GM19372 (cell line): ENCODE measurements at regions not wholly inside any gene's neighbourhood (a gene's known extent, or its start where the extent isn't known, plus 50 kb on each side); places are given as distances from the start of the nearest gene placed in this dataset.
"Not testable (repeated sequence)": the region's sequence is repeated elsewhere in the genome, so short reads cannot be mapped to it uniquely, and the experiment has no call there.

Experiments
- ATAC-seq: cut with Tn5 transposase; IDR thresholded peaks from one replicate; pipeline ENCODE4 v1.9.1; 2021; ENCODE audit warnings: mild to moderate bottlenecking, low read depth, moderate library complexity; ENCODE audit not compliant: unreplicated experiment

DNA sequence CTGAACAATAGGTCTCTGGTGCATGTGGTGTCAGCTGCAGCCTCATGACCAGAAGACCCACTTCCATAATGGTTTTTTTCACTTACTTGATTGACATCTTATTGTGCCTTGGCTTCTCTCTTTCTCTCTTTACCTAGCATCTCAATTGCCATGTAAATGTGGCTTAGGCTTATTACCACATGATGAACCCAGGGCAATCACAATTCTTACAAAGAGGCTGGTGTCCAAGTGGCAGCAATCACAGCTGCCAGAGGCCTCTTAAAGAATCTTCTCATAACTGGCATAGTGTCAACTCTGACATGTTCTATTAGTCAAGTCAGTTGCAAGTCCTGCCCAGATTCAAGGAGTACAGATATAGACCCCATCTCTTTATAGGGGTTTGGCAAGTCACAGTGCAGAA lies 1224.8 kb downstream of the SUCLG1 start:
- ATAC-seq: no peak

DNA sequence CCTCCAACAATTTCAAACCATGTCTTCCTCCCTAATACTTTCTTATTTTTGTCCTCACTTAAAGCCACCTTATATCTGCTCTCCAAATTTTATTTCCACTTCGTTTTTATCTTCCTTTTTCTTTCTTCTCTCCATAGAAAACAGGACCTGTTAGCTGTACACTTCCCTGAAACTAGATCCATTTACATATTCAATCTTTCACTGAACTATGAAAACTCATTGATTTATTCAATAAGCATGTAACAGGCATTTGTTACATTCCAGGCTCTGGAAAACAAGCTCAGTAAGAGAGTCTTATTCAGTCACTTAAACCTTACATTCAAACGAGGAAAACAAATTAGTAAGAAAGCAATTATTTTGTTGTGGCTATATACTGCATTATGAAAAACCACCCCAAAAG lies 1225.3 kb downstream of the SUCLG1 start:
- no peak for ATAC-seq

DNA sequence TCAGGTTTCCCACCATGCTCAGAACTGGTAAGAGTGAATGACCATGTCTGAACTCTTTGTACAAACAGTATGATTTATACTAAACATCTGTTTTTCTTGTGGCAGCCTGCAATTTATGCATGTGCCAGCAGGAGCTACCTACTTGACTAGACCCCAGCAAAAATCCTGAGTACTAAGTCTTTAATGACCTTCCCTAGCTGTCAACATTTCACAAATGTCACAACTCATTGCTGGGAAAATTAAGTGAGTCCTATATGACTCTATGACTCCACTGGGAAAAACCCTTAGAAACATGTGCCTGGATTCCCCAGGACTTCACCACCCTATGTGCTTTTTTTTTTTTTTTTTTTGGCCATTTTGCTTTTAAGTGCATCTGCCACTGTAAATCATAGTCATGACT lies 1225.8 kb downstream of the SUCLG1 start:
- no peak for ATAC-seq

DNA sequence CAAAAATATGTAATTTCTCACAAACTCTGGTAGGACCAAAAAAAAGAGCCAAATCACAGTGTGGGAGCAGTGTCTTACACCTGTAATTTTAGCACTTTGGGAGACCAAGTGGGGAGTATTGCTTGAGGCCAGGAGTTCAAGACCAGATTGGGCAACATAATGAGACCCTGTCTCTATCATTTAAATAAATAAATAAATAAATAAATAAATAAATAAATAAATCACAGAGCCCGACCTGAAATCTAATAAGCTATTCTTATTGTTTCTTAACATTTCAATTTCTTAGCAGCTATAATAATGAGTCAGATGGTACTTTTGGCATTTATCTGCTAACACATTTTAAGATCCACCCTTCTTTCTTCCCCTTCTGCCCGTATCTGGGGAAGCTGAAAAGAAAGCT lies 1229.6 kb downstream of the SUCLG1 start:
- ATAC-seq: no peak

DNA sequence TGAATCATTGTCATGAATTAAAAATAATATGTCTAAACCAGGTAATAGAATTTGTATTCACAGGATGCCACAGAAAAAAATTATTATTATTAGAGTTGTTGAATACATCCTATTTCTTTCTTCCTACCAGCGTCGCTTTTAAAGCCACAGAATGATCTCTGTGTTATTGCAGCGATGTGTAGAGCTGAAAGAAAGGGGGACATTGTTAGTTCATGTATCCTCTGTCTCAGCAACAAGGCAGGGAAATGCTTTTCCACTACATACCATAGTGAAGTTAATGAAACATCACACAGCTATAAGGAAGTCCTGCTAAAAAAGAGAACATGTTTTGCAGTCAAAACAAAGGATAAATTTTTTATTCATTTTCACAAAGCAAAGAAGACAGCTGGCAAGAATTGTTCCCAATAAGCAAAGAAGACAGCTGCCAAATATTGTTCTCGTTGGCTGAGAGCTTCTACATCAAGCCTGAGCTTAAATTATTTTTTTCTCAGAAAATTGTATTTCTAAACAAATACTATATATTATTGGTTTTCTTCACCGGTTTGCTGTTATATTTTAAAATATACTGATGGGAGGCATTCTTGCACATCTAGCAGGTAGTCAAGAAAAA lies 1234.4 kb downstream of the SUCLG1 start:
- no peak for ATAC-seq

DNA sequence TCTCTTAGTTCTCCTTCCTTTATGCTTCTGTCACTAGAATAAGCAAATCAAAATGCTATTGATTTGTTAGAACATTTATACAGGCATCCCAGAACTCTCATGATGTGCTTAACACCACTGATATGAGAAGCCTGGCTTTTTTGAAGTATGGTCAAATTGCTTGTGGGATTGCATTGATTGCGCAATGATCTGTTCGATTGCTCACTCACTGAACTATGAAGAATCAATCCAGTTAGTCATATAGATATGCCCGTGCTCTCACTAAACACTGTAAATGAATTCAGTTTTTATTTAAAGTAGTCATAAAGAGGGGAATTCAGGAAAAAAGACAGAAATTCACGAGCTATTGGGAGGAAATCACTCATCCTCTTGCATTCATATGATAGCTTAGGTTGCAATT lies 1237.8 kb downstream of the SUCLG1 start:
- ATAC-seq: no peak

DNA sequence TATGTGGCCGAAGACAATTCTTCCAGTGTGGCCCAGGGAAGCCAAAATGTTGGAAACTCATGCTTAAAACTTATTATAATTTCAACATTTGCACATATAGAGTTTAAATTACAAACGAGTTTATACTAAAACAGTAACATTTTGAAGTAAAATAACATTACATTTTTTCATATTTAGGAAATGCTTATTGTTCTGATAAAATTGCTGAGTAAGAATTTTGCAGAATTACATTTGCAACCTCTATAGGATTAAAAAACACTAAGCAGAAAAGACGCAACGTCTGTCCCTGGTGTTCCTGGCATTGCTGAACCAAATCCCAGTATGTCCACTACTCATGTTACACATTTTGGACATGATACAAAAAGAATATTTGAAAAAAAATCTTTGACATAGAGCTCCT lies 1241.2 kb downstream of the SUCLG1 start:
- no peak for ATAC-seq

DNA sequence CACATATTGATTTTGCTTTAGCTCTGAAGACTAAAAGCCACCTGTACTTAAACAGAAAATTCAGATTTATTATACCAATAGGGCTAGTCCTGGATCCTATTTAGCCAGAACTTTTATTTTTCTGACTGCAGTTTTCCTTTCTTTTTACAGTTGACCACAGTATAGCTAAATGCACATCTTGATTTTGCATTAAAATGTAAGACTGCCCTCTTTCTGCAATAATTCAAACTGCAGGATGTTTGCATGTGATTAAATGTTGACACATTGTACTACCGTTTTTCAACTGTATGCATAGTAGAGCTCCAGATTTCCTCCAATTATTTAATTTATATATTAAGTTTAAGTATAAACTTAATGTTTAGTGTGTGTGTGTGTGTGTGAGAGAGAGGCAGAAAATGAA lies 1262.9 kb downstream of the SUCLG1 start:
- no peak for ATAC-seq

DNA sequence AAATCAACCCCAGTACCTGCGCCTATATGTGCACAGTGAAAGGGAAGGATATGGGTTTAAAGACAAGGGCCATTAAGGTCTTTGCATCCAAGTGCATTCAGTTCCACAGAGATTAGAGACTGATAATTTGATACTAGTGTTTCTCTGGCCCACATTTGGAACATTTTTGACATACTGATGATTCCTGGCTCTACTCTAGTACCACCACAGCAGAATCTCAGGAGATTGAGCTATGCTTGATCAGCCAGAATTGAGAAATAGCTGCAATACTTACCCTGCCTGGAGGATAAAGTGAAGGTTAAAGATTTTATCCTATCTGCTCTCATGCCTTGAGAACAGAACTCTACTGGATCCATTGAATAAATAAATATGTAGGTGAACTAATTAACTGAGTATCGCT lies 1267.8 kb downstream of the SUCLG1 start:
- ATAC-seq: no peak

DNA sequence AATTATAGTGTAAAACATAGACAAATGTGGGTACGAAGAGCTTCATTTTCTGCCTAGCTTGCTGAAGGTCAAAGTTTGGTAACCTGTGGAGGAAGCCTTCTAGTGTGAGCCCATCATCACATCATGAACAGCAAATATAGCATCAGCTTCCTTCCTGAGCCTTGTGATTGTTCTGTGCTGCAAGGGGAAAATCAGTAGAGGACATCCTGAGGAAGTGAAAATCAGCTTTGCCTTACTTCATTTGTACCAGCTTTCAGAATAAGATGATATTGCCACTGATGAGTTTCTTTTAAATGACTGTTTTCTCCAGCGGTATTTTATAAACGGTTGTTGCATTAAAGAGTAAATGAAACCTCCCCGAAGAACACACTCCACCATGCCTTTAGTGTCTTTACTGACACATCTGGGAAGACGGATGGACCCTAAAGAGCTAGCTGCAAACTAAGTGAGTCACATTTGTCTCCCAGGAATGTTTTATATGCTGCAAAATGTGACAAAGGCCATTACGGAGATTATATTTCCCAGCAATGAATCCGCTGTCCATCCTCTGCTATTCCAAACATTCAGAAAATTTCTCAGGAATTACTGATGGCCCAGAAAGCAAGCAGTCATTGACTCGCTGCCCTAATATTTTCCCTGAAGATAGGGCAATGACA lies 1272.8 kb downstream of the SUCLG1 start:
- ATAC-seq: no peak

DNA sequence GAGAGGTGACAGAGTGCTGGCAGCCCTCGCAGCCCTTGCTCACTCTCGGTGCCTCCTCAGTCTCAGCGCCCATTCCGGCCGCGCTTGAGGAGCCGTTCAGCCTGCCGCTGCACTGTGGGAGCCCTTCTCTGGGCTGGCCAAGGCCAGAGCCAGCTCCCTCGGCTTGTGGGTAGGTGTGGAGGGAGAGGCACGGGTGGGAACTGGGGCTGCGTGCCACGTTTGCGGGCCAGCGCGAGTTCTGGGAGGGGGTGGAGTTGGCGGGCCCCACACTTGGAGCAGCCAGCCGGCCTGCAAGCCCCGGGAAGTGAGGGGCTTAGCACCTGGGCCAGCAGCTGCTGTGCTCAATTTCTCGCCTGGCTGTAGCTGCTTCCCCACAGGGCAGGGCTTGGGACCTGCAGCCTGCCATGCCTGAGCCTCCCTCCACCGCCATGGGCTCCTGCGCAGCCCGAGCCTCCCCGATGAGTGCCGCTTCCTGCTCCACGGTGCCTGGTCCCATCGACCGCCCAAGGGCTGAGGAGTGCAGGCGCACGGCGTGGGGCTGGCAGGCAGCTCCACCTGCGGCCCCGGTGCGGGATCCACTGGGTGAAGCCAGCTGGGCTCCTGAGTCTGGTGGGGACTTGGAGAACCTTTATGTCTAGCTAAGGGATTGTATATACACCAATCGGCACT lies 1278.1 kb downstream of the SUCLG1 start:
- not testable (repeated sequence) for ATAC-seq

DNA sequence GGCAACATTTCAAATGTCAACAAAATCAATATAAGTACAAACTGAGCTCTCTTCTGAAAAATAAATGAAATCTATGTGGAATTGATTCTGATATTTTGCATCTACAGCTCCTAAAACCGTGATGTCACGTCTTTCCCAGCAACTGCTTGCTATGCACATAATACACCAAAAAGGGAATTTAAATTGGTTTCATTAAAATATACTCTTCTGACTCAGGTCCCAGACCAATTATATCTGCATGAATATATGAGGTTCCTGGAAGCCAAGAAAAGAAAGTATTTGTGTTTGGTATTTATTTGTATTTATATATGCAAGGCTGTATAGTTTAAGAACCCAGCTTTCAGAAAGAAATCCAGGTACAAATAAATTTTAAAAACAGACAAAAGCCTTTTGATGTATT lies 1282.5 kb downstream of the SUCLG1 start:
- ATAC-seq: no peak

DNA sequence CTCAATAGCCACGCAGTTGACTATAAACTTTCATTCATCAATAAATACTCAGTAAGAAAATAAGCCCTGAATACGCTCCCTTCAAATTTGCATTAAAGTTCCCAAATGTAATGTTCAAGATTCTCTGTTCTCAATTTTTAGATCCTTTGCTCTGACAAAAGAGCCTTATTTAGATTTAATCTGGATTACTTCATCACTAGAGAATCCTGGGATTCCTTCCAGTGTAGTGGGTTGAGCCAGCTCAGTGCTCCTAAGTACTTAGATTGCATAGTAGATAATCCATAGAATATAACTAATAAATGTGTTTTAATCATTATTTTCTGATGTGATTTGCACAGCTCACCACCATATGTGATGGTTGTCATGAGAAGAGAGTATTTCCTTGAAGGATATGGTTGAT lies 1286.2 kb downstream of the SUCLG1 start:
- no peak for ATAC-seq

DNA sequence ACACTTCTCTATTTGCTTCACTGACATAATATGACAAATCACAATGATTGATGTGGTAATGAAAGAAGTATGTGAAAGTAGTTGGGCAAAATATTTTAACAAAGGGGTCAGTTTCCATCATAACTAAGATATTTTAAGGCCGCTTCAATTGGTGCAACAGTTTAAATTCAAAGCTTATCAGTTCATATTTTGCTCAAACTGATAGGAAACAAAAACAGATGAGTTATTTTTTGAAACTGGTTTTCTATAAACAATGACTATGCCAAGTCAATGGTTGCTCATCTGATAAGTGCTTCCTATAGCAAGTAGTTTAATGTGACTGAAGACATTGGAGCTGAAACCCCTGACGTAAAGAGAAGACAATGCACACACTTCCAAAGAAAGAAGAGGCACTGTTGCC lies 1290.7 kb downstream of the SUCLG1 start:
- no peak for ATAC-seq

DNA sequence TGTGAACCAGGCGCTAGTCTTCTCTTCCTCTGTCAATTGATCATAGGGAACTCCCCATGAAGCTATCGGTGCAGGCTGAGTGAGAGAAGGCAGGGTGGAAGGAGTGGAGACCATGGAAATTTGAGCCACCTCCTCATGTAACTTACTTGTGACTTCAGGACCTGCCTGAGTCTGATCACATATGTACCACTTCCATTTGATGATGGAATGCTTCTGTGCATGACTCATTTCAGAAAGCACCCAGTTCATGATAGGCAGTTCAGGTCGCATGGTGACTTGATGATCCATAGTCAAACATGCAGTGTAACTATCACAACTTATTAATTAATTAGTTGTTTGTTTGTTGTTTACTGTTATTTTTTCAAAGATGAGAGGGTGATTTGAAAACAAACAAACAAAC lies 1296.7 kb downstream of the SUCLG1 start:
- no peak for ATAC-seq

DNA sequence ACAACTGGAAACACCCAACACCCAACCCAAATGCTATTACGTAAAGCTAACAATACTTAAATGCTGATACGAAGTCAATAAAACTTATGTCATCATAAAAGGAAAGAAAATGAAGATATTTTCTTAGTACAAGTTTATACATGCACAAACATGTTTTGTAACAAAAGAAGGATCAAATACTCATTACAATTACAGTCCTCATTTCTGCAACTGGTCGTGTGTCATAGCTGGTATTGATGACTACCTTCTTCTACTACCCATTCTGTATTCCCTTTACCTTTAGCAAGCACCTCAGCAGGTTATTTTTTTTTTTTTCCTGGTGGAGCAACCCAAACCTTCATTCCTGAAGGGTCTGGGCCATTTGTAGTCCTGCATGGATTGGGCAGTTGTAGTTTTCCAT lies 1298.5 kb downstream of the SUCLG1 start:
- ATAC-seq: no peak

DNA sequence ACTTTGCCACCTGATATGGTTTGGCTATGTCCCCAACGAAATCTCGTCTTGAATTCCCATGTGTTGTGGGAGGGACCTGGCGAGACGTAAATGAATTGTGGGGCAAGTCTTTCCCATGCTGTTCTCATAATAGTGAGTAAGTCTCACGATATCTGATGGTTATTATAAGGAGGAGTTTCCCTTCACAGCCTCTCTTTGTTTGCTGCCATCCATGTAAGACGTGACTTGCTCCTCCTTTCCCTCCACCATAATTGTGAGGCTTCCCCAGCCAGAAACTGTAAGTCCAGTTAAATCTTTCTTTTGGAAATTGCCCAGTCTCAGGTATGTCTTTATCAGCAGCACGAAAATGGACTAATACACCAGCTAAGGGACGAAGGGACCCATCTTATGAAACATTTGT lies 1303.3 kb downstream of the SUCLG1 start:
- ATAC-seq: no peak

DNA sequence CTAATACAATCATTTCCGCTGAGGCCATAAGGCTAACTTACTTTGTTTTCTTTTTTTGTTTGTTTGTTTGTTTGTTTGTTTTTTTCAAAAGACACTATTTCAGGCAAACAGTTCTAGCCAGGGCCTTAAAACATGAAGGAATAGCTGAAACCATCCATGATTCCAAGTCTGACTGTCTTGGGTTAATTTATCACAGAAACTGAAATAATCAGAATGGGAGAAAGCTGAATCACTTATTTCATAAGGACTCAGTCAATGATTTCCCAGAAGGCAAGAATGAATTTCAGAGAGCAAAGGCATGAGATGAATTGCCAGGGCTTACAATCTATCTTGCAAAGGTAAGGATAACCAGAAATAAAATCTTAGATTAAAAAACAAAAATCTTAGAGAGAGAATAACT lies 1315.1 kb downstream of the SUCLG1 start:
- ATAC-seq: no peak

DNA sequence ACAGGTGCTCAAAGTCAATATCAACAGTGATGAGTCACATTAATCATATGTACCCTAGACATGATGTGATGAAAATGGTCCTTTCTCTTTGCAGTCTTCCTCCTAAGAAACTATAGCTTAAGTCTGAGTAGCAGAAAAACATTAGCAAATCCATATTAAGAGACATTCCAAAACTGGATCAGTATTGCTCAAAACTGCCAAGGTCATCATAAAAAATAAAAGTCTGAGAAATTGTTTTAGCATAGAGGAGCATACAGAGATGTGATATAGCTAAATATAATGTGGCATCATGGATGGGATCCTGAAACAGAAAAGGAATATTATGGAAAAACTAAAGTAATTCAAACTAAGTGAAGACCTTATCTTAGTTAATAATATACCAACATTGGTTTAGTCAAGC lies 1316.1 kb downstream of the SUCLG1 start:
- ATAC-seq: no peak

DNA sequence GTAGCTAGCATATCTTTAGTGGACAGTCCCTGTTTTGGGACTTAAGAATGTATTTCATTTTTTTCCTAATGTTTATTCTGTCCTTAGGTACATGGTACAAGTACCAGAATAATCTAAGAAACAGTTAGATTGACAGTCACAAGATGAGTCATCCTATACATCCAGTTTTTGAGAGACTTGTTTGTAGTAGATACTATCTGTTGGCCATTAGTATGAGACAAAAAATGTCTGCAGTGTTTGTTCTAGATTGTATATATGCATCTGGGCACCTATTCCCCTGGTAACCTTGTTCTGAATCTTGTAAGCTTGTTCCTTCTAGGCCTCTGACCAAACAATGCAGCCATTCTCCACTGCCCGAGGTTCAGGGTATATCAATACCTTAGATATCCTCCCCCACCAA lies 1343.5 kb downstream of the SUCLG1 start:
- ATAC-seq: no peak

DNA sequence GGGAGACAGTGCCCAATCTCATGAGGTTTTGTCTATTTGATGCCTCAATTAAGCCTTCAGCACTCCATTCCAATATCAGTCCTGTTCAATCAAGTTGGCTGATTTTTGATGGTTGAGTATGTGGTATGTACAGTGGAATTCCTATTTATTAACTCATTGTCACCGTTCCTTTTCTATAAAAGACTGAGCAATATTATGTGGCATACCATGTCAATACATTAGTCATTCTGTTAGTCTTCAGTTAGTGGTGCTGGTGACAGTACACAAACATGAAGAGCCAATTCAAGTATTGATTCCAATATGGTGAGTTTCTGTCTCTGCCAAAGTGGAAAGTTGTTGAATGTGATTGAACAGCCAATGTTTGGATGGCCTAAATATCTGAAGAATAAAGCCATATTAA lies 1343.9 kb downstream of the SUCLG1 start:
- ATAC-seq: no peak

DNA sequence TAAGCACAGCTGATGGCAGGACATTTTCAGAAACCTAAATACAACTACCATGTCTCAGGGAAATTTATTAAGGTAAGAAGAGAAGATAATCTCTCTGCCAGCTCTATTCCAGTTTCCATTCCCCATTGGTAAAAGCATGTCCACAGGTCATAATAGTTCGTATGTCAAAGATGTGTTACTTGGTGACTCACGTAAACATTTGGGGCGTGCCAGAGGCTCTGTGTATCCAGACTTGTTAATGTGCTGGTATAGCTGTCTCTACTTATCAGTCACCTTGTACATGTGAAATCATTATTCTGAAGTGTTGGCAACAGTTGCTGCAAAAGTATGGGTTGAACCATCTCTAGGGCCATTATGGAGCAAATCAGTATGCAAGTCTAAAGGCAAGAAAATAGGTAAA lies 1345.1 kb downstream of the SUCLG1 start:
- ATAC-seq: no peak
